ENCODE measurements at regions not wholly inside any gene's neighbourhood (a gene's known extent, or its start where the extent isn't known, plus 50 kb on each side); places are given as distances from the start of the nearest gene placed in this dataset.

GRCh38 chr16:22678311-22678710 lies 135.7 kb upstream of the HS3ST2 start:
- TF ChIP-seq, protein P1, sequence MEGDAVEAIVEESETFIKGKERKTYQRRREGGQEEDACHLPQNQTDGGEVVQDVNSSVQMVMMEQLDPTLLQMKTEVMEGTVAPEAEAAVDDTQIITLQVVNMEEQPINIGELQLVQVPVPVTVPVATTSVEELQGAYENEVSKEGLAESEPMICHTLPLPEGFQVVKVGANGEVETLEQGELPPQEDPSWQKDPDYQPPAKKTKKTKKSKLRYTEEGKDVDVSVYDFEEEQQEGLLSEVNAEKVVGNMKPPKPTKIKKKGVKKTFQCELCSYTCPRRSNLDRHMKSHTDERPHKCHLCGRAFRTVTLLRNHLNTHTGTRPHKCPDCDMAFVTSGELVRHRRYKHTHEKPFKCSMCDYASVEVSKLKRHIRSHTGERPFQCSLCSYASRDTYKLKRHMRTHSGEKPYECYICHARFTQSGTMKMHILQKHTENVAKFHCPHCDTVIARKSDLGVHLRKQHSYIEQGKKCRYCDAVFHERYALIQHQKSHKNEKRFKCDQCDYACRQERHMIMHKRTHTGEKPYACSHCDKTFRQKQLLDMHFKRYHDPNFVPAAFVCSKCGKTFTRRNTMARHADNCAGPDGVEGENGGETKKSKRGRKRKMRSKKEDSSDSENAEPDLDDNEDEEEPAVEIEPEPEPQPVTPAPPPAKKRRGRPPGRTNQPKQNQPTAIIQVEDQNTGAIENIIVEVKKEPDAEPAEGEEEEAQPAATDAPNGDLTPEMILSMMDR (conservative IDR thresholded peaks at IDR 0.05; ENCODE audit: low read depth, low read length) = no peak
- TF ChIP-seq POLR2A (IDR thresholded peaks at IDR 0.05; ENCODE audit: low read depth, low read length) (no peak), RAD21 (IDR thresholded peaks at IDR 0.05; ENCODE audit: low read length) (no peak), USF2 (IDR thresholded peaks at IDR 0.05; ENCODE audit: low read depth, low read length) (no peak), RCOR1 (IDR thresholded peaks at IDR 0.05; ENCODE audit: insufficient replicate concordance, low read length) (no peak), CHD1 (IDR thresholded peaks at IDR 0.05; ENCODE audit: low read depth, low read length) (no peak), SMC3 (IDR thresholded peaks at IDR 0.05; ENCODE audit: low read depth, low read length) (no peak), BHLHE40 (IDR thresholded peaks at IDR 0.05; ENCODE audit: low read depth, low read length) (no peak), CEBPB (IDR thresholded peaks at IDR 0.05; ENCODE audit: low read depth, low read length) (no peak)
- TF ChIP-seq, protein P2, sequence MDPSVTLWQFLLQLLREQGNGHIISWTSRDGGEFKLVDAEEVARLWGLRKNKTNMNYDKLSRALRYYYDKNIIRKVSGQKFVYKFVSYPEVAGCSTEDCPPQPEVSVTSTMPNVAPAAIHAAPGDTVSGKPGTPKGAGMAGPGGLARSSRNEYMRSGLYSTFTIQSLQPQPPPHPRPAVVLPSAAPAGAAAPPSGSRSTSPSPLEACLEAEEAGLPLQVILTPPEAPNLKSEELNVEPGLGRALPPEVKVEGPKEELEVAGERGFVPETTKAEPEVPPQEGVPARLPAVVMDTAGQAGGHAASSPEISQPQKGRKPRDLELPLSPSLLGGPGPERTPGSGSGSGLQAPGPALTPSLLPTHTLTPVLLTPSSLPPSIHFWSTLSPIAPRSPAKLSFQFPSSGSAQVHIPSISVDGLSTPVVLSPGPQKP (IDR thresholded peaks at IDR 0.05; ENCODE audit: borderline replicate concordance, low read depth, low read length) = no peak
